ENCODE measurements at regions not wholly inside any gene's neighbourhood (a gene's known extent, or its start where the extent isn't known, plus 50 kb on each side); places are given as distances from the start of the nearest gene placed in this dataset.
A peak's percentile ranks its signal among the peaks of the same experiment; 100 is the strongest.

GRCh38 chr2:223399357-223399957, 202.7 kb downstream of the SCG2 start:
- Mint-ChIP-seq H3K4me1 (ENCODE audit: low read depth, unreplicated experiment) (no peaks in the 10 kb centered on the region), H3K4me3 (ENCODE audit: unreplicated experiment) (no peak overlapping the region), H3K9me3 (ENCODE audit: unreplicated experiment) (peaks cover 6% of the 10 kb centered on the region), H3K36me3 (ENCODE audit: low read depth, unreplicated experiment) (no peaks in the 10 kb centered on the region), H3K27ac (ENCODE audit: unreplicated experiment) (no peak overlapping the region), H3K27me3 (ENCODE audit: low read depth, unreplicated experiment) (no peaks in the 10 kb centered on the region)
- Histone ChIP-seq H3K36me3 (ENCODE audit: insufficient read depth, low read length) (no peaks in the 10 kb centered on the region), H3K4me1 (ENCODE audit: insufficient read depth, low read length) (no peaks in the 10 kb centered on the region), H4K20me1 (ENCODE audit: insufficient read depth, low read length) (no peaks in the 10 kb centered on the region), H3K27ac (ENCODE audit: low read depth, low read length) (no peak overlapping the region), H3K9me3 (ENCODE audit: insufficient read depth, low read depth, low read length) (no peaks in the 10 kb centered on the region), H3K79me2 (ENCODE audit: insufficient read depth, low read length) (no peaks in the 10 kb centered on the region), H3K9ac (ENCODE audit: low read length) (no peak overlapping the region), H3K27me3 (ENCODE audit: insufficient read depth, low read length) (no peaks in the 10 kb centered on the region), H2AFZ (ENCODE audit: low read depth, low read length) (no peak overlapping the region), H3K4me3 (ENCODE audit: insufficient read depth, low read depth, low read length) (no peak overlapping the region), H3K4me2 (ENCODE audit: low read length) (no peak overlapping the region)
- no peak for FAIRE-seq
- DNase-seq (ENCODE audit: low read depth): no peak
- TF ChIP-seq, protein P1, sequence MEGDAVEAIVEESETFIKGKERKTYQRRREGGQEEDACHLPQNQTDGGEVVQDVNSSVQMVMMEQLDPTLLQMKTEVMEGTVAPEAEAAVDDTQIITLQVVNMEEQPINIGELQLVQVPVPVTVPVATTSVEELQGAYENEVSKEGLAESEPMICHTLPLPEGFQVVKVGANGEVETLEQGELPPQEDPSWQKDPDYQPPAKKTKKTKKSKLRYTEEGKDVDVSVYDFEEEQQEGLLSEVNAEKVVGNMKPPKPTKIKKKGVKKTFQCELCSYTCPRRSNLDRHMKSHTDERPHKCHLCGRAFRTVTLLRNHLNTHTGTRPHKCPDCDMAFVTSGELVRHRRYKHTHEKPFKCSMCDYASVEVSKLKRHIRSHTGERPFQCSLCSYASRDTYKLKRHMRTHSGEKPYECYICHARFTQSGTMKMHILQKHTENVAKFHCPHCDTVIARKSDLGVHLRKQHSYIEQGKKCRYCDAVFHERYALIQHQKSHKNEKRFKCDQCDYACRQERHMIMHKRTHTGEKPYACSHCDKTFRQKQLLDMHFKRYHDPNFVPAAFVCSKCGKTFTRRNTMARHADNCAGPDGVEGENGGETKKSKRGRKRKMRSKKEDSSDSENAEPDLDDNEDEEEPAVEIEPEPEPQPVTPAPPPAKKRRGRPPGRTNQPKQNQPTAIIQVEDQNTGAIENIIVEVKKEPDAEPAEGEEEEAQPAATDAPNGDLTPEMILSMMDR (IDR thresholded peaks at IDR 0.05; ENCODE audit: insufficient read depth, low read depth, low read length): no peak
- no peak for TF ChIP-seq EZH2 (IDR thresholded peaks at IDR 0.05; ENCODE audit: insufficient read depth, low read length)

DNA sequence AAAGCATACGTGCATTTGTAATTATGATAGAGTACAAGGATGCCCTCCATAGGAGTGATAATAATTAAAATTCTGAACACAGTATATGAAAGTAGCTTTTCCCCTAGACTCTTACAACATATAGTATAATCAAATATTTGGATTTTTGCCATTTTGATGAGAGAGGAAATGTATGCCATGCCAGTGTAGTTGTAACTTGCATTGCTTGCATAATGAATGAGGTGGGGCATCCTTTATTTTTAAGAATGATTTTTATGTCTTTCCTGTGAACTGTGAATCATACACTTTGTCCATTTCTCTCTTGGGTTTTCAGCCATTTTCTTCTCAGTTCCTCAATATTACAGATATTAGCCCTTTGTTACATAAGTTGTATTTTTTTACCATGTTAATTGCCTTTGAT, 197.5 kb downstream of the SCG2 start:
- H4K20me1 ChIP-seq (ENCODE audit: insufficient read depth, low read length): no peaks in the 10 kb centered on the region
- no peak overlapping the region for H3K9ac ChIP-seq (ENCODE audit: low read length)
- DNase-seq (ENCODE audit: low read depth): no peak
- H3K27me3 ChIP-seq (ENCODE audit: insufficient read depth, low read length): no peaks in the 10 kb centered on the region
- H2AFZ ChIP-seq (ENCODE audit: low read depth, low read length): no peak overlapping the region
- no peaks in the 10 kb centered on the region for H3K4me1 ChIP-seq (ENCODE audit: insufficient read depth, low read length)
- no peaks in the 10 kb centered on the region for H3K79me2 ChIP-seq (ENCODE audit: insufficient read depth, low read length)
- no peaks in the 10 kb centered on the region for H3K9me3 ChIP-seq (ENCODE audit: insufficient read depth, low read depth, low read length)
- H3K4me3 ChIP-seq (ENCODE audit: insufficient read depth, low read depth, low read length): no peak overlapping the region
- no peak for FAIRE-seq
- TF ChIP-seq EZH2 (IDR thresholded peaks at IDR 0.05; ENCODE audit: insufficient read depth, low read length): no peak
- TF ChIP-seq, protein P1 (IDR thresholded peaks at IDR 0.05; ENCODE audit: insufficient read depth, low read depth, low read length): no peak
- no peak overlapping the region for H3K4me2 ChIP-seq (ENCODE audit: low read length)
- H3K27ac ChIP-seq (ENCODE audit: low read depth, low read length): no peak overlapping the region
- no peaks in the 10 kb centered on the region for H3K36me3 Mint-ChIP-seq (ENCODE audit: low read depth, unreplicated experiment)
- no peak overlapping the region for H3K27ac Mint-ChIP-seq (ENCODE audit: unreplicated experiment)
- no peak overlapping the region for H3K4me3 Mint-ChIP-seq (ENCODE audit: unreplicated experiment)
- no peaks in the 10 kb centered on the region for H3K9me3 Mint-ChIP-seq (ENCODE audit: unreplicated experiment)
- no peaks in the 10 kb centered on the region for H3K36me3 ChIP-seq (ENCODE audit: insufficient read depth, low read length)
- H3K4me1 Mint-ChIP-seq (ENCODE audit: low read depth, unreplicated experiment): no peaks in the 10 kb centered on the region
- H3K27me3 Mint-ChIP-seq (ENCODE audit: low read depth, unreplicated experiment): peaks cover 4% of the 10 kb centered on the region

- no peak for TF ChIP-seq EZH2 (IDR thresholded peaks at IDR 0.05; ENCODE audit: insufficient read depth, low read length)
- TF ChIP-seq, protein P1 (IDR thresholded peaks at IDR 0.05; ENCODE audit: insufficient read depth, low read depth, low read length): no peak
- Mint-ChIP-seq H3K27me3 (ENCODE audit: low read depth, unreplicated experiment) (peaks cover 9% of the 10 kb centered on the region), H3K4me3 (ENCODE audit: unreplicated experiment) (no peak overlapping the region), H3K27ac (ENCODE audit: unreplicated experiment) (no peak overlapping the region), H3K4me1 (ENCODE audit: low read depth, unreplicated experiment) (no peaks in the 10 kb centered on the region), H3K36me3 (ENCODE audit: low read depth, unreplicated experiment) (no peaks in the 10 kb centered on the region), H3K9me3 (ENCODE audit: unreplicated experiment) (peaks cover 3% of the 10 kb centered on the region)
- no peaks in the 10 kb centered on the region for H3K27me3 ChIP-seq (ENCODE audit: insufficient read depth, low read length)
- no peak overlapping the region for H3K27ac ChIP-seq (ENCODE audit: low read depth, low read length)
- H3K4me2 ChIP-seq (ENCODE audit: low read length): no peak overlapping the region
- H3K79me2 ChIP-seq (ENCODE audit: insufficient read depth, low read length): no peaks in the 10 kb centered on the region
- DNase-seq (ENCODE audit: low read depth) (peak; percentile 94), FAIRE-seq (no peak)
- no peaks in the 10 kb centered on the region for H4K20me1 ChIP-seq (ENCODE audit: insufficient read depth, low read length)
- no peaks in the 10 kb centered on the region for H3K9me3 ChIP-seq (ENCODE audit: insufficient read depth, low read depth, low read length)
- H3K36me3 ChIP-seq (ENCODE audit: insufficient read depth, low read length): no peaks in the 10 kb centered on the region
- no peak overlapping the region for H3K4me3 ChIP-seq (ENCODE audit: insufficient read depth, low read depth, low read length)
- no peak overlapping the region for H2AFZ ChIP-seq (ENCODE audit: low read depth, low read length)
- H3K9ac ChIP-seq (ENCODE audit: low read length): no peak overlapping the region
- no peaks in the 10 kb centered on the region for H3K4me1 ChIP-seq (ENCODE audit: insufficient read depth, low read length)
Measured at GRCh38 chr2:223414646-223415045, 187.5 kb downstream of the SCG2 start.
